Spleen (tissue), 11 donors: ENCODE measurements at regions not wholly inside any gene's neighbourhood (a gene's known extent, or its start where the extent isn't known, plus 50 kb on each side); places are given as distances from the start of the nearest gene placed in this dataset.

Experiments
- DNase-seq: peaks from one replicate; pipeline ENCODE4 v3.0.0-alpha.2; 2020
- H3K27ac ChIP-seq, 8 donors: fragments of 200-600 bp; sonication (generic) in 7 of 8; 1 replicate in 4 of 8; 2 replicates in 4 of 8; pipeline versions ENCODE4 v1.5.0 to v1.8.0; 2016 to 2021; ENCODE audit warnings: inconsistent platforms in 4 of 8, mild to moderate bottlenecking in 4 of 8, moderate library complexity in 1 of 8
- H3K27me3 ChIP-seq, 7 donors: fragments of 200-600 bp; sonication (generic) in 6 of 7; replicated peaks in 1 of 7; 1 replicate in 4 of 7; 2 replicates in 3 of 7; pipeline versions ENCODE4 v1.5.0 to v1.8.0; 2016 to 2021; ENCODE audit warnings: inconsistent platforms in 3 of 7, mild to moderate bottlenecking in 1 of 7
- H3K36me3 ChIP-seq, 6 donors: fragments of 200-600 bp; sonication (generic) in 5 of 6; 1 replicate in 4 of 6; 2 replicates in 2 of 6; pipeline versions ENCODE4 v1.5.0 to v1.8.0; 2016 to 2021; ENCODE audit warnings: inconsistent platforms in 2 of 6
- H3K4me1 ChIP-seq, 6 donors: fragments of 200-600 bp; sonication (generic) in 5 of 6; 1 replicate in 3 of 6; 2 replicates in 3 of 6; pipeline versions ENCODE4 v1.5.0 to v1.8.0; 2016 to 2021; ENCODE audit warnings: inconsistent platforms in 3 of 6
- H3K4me3 ChIP-seq, 8 donors: fragments of 200-600 bp; sonication (generic) in 7 of 8; 1 replicate in 4 of 8; 2 replicates in 4 of 8; pipeline versions ENCODE4 v1.5.0 to v1.8.0; 2016 to 2021; ENCODE audit warnings: inconsistent platforms in 4 of 8, mild to moderate bottlenecking in 4 of 8, moderate library complexity in 2 of 8
- H3K9me3 ChIP-seq, 8 donors: fragments of 200-600 bp; sonication (generic) in 7 of 8; 1 replicate in 4 of 8; 2 replicates in 4 of 8; pipeline versions ENCODE4 v1.5.0 to v1.8.0; 2016 to 2021; ENCODE audit warnings: inconsistent platforms in 4 of 8
- POLR2A ChIP-seq, 3 donors: fragments of 450-650 bp; IDR thresholded peaks; one replicate each; pipeline ENCODE4 v1.5.1; 2017; ENCODE audit warnings: antibody characterized with exemption in 3 of 3, mild to moderate bottlenecking in 1 of 3
- POLR2AphosphoS5 ChIP-seq, 3 donors: sonication (generic); formaldehyde crosslinking; IDR thresholded peaks; one replicate each; pipeline ENCODE4 v1.5.1; 2017; ENCODE audit warnings: antibody characterized with exemption in 3 of 3
- WGBS, 5 donors: extraction: QIAGEN DNeasy Blood & Tissue Kit in 3 of 5; methylation state at CpG; one replicate each; pipeline versions ENCODE4 v1.1.5 to v1.1.7; 2013 to 2018; 5-methylcytosine and 5-hydroxymethylcytosine counted together
- intact Hi-C: fragments of 100-400 bp; cut with DNase I; formaldehyde crosslinking; loops from one replicate; pipeline ENCODE4 v1.15.0; 2023; ENCODE audit warnings: low total_unique reads
- TF ChIP-seq, protein P1 (sequence below), 11 experiments: fragments of 200-600 bp in 7 of 11; fragments of 450-650 bp in 4 of 11; sonication (generic) in 4 of 11; IDR thresholded peaks in 8 of 11; conservative IDR thresholded peaks in 3 of 11; 1 replicate in 7 of 11; 2 replicates in 4 of 11; pipeline versions ENCODE4 v1.4.0 to v1.8.0; 2016 to 2021; ENCODE audit warnings: antibody characterized with exemption in 11 of 11, inconsistent platforms in 4 of 11, mild to moderate bottlenecking in 1 of 11
- donor health status: healthy with polysubstance abuse.
- donor health status: DM: no; HTN: no; CAD: no; lungs with moderate emphysema.
- donor health status: DM: no; HTN: no; CAD: no.
- donor health status: Bipolar disorder and iron deficiency.
- donor health status: healthy.
- donor health status: DM: no; HTN: no; CAD: no.
- donor health status: DM: yes; HTN: yes; CAD: no.

DNA sequence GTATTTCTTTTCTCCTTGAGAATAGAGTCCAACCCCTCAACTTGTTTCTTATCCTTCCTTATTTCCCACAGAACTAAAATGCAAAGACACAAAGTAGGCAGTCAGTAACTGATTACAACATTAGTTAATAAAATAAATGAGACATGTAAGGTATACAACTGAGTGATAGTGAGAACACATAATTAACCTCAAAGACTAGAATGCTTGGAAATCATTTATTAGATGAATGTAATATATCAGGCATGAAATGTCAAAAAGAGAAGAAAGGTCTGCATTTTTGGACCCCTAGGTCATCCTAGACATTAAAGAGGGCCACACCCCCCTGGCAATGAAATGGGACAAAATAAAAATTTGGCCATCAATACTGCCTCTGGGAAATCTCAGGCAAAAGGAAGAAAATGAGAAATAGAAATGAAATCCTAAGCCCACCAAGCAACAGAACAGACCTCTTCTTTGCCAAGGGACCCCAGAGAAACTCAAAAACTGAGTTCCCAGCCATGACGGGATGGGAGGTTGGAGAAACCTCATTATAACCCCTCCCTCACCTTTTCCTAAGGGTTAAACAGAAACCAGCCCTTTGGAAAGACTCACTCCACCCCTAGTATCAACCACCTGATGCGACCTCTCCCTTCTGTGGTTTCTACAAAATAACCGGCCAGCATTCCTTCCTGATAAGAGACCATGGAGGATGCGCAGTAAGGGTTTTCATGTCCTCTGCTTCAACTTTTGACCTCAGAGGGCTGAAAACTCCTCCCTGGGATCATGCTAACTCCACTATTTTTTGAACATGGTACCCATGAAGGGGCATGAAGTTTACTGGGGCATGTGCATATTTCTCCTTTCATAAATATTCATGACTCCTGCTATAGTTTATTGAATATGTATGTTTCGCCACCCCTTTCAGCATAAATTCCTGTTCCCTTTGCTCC lies 90.0 kb upstream of the EXOC1L start:
- no peak for TF ChIP-seq POLR2A (IDR thresholded peaks at IDR 0.05)
- no peak for TF ChIP-seq POLR2AphosphoS5 (IDR thresholded peaks at IDR 0.05)
- TF ChIP-seq, protein P1, sequence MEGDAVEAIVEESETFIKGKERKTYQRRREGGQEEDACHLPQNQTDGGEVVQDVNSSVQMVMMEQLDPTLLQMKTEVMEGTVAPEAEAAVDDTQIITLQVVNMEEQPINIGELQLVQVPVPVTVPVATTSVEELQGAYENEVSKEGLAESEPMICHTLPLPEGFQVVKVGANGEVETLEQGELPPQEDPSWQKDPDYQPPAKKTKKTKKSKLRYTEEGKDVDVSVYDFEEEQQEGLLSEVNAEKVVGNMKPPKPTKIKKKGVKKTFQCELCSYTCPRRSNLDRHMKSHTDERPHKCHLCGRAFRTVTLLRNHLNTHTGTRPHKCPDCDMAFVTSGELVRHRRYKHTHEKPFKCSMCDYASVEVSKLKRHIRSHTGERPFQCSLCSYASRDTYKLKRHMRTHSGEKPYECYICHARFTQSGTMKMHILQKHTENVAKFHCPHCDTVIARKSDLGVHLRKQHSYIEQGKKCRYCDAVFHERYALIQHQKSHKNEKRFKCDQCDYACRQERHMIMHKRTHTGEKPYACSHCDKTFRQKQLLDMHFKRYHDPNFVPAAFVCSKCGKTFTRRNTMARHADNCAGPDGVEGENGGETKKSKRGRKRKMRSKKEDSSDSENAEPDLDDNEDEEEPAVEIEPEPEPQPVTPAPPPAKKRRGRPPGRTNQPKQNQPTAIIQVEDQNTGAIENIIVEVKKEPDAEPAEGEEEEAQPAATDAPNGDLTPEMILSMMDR (IDR thresholded peaks at IDR 0.05 in 8 of 11, conservative IDR thresholded peaks at IDR 0.05 in 3 of 11), result no peak
- no peak overlapping the region for H3K27ac ChIP-seq
- H3K4me1 ChIP-seq, result no peaks in the 10 kb centered on the region
- intact Hi-C loops, result no loop called here
- no peaks in the 10 kb centered on the region for H3K36me3 ChIP-seq
- no peaks in the 10 kb centered on the region for H3K9me3 ChIP-seq
- H3K27me3 ChIP-seq, result peaks cover 0 to 20% (median 0%) of the 10 kb centered on the region in 7 donors
- no peak for DNase-seq
- H3K4me3 ChIP-seq, result no peak overlapping the region
- WGBS, 5 donors, result 72 to 90% (median 79%) methylated on average over 5 of the region's 5 CpGs

DNA sequence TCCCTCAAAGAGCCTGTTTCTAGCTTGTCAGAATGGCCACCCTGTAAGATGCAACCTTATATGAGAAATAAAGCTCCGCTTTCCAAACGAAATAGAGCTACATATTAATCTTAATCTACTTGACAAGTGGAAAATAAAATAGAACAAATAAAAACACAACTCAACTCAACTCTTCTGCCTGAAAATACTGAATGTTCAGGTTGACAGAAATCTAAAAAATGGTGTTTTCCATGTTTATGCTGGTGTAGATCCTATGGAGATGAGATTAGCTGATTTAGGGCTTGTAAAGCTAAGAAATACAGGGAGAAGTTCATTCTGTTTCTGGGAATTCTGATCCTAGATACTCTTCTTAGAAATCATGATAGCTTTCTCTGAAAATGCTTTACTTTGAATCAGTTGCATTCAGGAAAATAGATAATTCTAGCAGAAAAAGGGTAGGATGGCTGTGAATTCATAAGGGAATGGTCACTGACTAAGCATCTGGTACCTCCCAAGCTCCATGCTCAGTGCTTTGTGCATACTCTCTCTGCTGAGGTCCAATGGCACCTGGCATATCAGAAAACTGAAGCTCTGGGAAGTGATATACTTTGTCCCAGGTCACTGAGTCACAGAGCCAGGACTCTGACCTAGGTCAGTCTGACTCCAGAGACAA lies 89.2 kb upstream of the EXOC1L start:
- Histone ChIP-seq H3K4me3 (no peak overlapping the region), H3K27me3 (peaks cover 0 to 23% (median 0%) of the 10 kb centered on the region in 7 donors), H3K4me1 (no peaks in the 10 kb centered on the region), H3K9me3 (no peaks in the 10 kb centered on the region), H3K27ac (no peak overlapping the region), H3K36me3 (no peaks in the 10 kb centered on the region)
- TF ChIP-seq POLR2AphosphoS5 (IDR thresholded peaks at IDR 0.05) (no peak), POLR2A (IDR thresholded peaks at IDR 0.05) (no peak)
- TF ChIP-seq, protein P1 (IDR thresholded peaks at IDR 0.05 in 8 of 11, conservative IDR thresholded peaks at IDR 0.05 in 3 of 11), result no peak
- DNase-seq, result no peak
- 78 to 85% (median 84%) methylated on average over 2 of the region's 2 CpGs for WGBS, 5 donors
- intact Hi-C loops, result no loop called here

DNA sequence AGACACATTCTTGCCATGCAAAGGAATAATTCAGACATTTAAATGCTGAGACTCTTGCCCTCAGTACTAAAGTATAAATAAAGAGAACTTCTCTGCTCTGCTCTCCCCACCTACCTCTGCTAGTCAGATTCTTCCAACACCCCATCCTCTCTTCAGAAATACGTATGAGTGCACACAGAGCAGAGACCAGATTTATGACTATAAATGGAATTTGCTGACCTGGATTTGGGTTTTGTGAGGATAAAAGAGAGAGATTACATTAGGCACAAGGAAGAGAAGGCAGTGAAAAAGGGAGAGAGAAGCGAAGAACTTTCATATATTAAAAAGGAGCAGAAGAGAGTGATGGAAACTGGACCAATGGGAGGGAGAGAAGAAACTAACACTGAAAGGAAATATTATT lies 87.6 kb upstream of the EXOC1L start:
- TF ChIP-seq, protein P1 (IDR thresholded peaks at IDR 0.05 in 8 of 11, conservative IDR thresholded peaks at IDR 0.05 in 3 of 11), result no peak
- TF ChIP-seq POLR2A (IDR thresholded peaks at IDR 0.05) (no peak), POLR2AphosphoS5 (IDR thresholded peaks at IDR 0.05) (no peak)
- Histone ChIP-seq H3K36me3 (no peaks in the 10 kb centered on the region), H3K9me3 (no peaks in the 10 kb centered on the region), H3K27me3 (peaks cover 0 to 28% (median 0%) of the 10 kb centered on the region in 7 donors), H3K27ac (no peak overlapping the region), H3K4me1 (no peaks in the 10 kb centered on the region), H3K4me3 (no peak overlapping the region)
- DNase-seq, result no peak
- WGBS, 5 donors, result 78 to 94% (median 85%) methylated on average over 2 of the region's 2 CpGs
- intact Hi-C loops, result no loop called here

DNA sequence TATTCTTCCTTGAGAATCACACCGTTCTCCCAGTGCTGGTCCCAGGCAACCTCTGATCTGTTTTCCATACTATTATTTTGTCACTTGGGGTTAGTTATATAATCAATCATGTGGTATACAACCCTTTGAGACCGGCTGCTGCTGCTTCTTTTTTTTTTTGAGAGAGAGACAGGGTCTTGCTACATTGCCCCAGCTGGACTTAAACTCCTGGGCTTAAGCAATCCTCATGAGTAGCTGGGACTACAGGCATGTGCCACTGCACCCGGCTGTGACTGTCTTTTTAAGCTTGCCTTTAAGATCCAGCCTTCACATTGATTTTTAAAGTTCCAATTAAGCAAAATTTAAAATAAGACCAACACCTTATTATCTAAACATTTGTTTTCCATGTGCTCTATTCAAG lies 86.7 kb upstream of the EXOC1L start:
- no peaks in the 10 kb centered on the region for H3K9me3 ChIP-seq
- TF ChIP-seq POLR2A (IDR thresholded peaks at IDR 0.05) (no peak), POLR2AphosphoS5 (IDR thresholded peaks at IDR 0.05) (no peak)
- TF ChIP-seq, protein P1 (IDR thresholded peaks at IDR 0.05 in 8 of 11, conservative IDR thresholded peaks at IDR 0.05 in 3 of 11), result no peak
- intact Hi-C loops, result no loop called here
- no peak overlapping the region for H3K27ac ChIP-seq
- no peaks in the 10 kb centered on the region for H3K4me1 ChIP-seq
- no peak for DNase-seq
- WGBS, 5 donors, result 59 to 78% (median 69%) methylated on average over 3 of the region's 3 CpGs
- no peaks in the 10 kb centered on the region for H3K36me3 ChIP-seq
- peaks cover 0 to 32% (median 0%) of the 10 kb centered on the region in 7 donors for H3K27me3 ChIP-seq
- no peak overlapping the region for H3K4me3 ChIP-seq
